Common myeloid progenitor, CD34-positive (primary cell): ENCODE measurements at regions not wholly inside any gene's neighbourhood (a gene's known extent, or its start where the extent isn't known, plus 50 kb on each side); places are given as distances from the start of the nearest gene placed in this dataset.

Experiments used
- CTCF ChIA-PET: fragments of 350-600 bp; sonication (Branson Sonifier 250); formaldehyde crosslinking; loops from one replicate; lab custom pipeline; 2021; ENCODE audit warnings: antibody characterized with exemption; lab: Charles Lee
- POLR2A ChIA-PET: fragments of 350-600 bp; sonication (Branson Sonifier 250); formaldehyde crosslinking; loops from one replicate; lab custom pipeline; 2021; ENCODE audit warnings: antibody characterized with exemption; lab: Charles Lee
- DNase-seq, 3 donors: peaks; one replicate each; pipeline versions ENCODE4 v3.0.0 to v3.0.0-alpha.2; 2013
- H3K27ac ChIP-seq, 2 experiments: 1 replicate in 1 of 2; 2 replicates in 1 of 2; pipeline ENCODE4 v1.7.0; 2013; ENCODE audit warnings: inconsistent platforms in 2 of 2, low read length in 2 of 2, mild to moderate bottlenecking in 2 of 2, low read depth in 1 of 2, moderate library complexity in 1 of 2; ENCODE audit not compliant: severe bottlenecking in 2 of 2, insufficient read depth in 1 of 2, poor library complexity in 1 of 2
- H3K27me3 ChIP-seq, 5 experiments: replicated peaks in 2 of 5; 1 replicate in 3 of 5; 2 replicates in 2 of 5; pipeline versions ENCODE4 v1.6.1 to v1.7.0; 2013; ENCODE audit warnings: low read length in 4 of 5, mild to moderate bottlenecking in 2 of 5, moderate library complexity in 2 of 5, inconsistent platforms in 1 of 5; ENCODE audit not compliant: insufficient read depth in 5 of 5, control insufficient read depth in 4 of 5
- H3K36me3 ChIP-seq, 4 experiments: 1 replicate in 2 of 4; 2 replicates in 2 of 4; pipeline versions ENCODE4 v1.6.1 to v1.7.0; 2013; ENCODE audit warnings: low read length in 3 of 4, control low read depth in 1 of 4, mild to moderate bottlenecking in 1 of 4; ENCODE audit not compliant: control insufficient read depth in 4 of 4, insufficient read depth in 4 of 4
- H3K4me1 ChIP-seq, 4 experiments: 1 replicate in 3 of 4; 2 replicates in 1 of 4; pipeline versions ENCODE4 v1.6.1 to v1.7.1; 2013; ENCODE audit warnings: low read length in 3 of 4, mild to moderate bottlenecking in 3 of 4, control low read depth in 1 of 4, inconsistent platforms in 1 of 4, moderate library complexity in 1 of 4; ENCODE audit not compliant: control insufficient read depth in 4 of 4, insufficient read depth in 4 of 4; ENCODE audit errors: control extremely low read depth in 1 of 4
- H3K4me3 ChIP-seq, 7 experiments: 1 replicate in 4 of 7; 2 replicates in 3 of 7; pipeline versions ENCODE4 v1.5.1 to v1.7.0; 2013; ENCODE audit warnings: mild to moderate bottlenecking in 7 of 7, low read length in 6 of 7, moderate library complexity in 6 of 7, inconsistent platforms in 2 of 7, low read depth in 2 of 7, control low read depth in 1 of 7; ENCODE audit not compliant: insufficient read depth in 4 of 7, control insufficient read depth in 1 of 7; ENCODE audit errors: extremely low read depth in 1 of 7
- H3K9me3 ChIP-seq, 5 experiments: 1 replicate in 4 of 5; 2 replicates in 1 of 5; pipeline versions ENCODE4 v1.6.1 to v1.7.1; 2013; ENCODE audit warnings: low read length in 4 of 5, mild to moderate bottlenecking in 2 of 5, inconsistent platforms in 1 of 5, low read depth in 1 of 5, moderate library complexity in 1 of 5; ENCODE audit not compliant: control insufficient read depth in 4 of 5, insufficient read depth in 2 of 5; ENCODE audit errors: control extremely low read depth in 1 of 5
- WGBS: methylation state at CpG from one replicate; pipeline ENCODE4 v1.1.5; 2013; ENCODE audit not compliant: insufficient coverage; 5-methylcytosine and 5-hydroxymethylcytosine counted together

DNA sequence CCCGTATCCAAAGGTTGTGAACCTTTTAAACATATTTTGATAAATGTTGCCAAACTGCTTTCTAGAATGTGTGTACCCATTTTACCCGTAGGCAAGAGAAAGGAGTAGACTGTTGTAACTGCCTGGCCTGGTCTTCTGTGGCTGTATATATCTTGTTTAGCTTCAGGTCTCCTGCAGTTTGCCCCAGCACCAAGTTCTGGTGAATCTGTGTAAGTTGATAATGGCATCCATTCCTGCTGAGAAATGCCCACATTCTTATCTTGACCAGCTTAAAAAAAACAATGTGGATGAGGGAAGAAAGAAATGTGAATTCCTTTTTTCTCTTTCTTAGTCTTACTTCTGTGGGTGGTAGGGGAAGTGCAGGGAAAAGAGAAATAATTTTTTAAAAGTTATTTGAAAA, 53.3 kb upstream of the TLE3 start:
- Histone ChIP-seq H3K4me3 (no peak overlapping the region), H3K4me1 (peaks cover 19 to 87% (median 74%) of the 10 kb centered on the region in 4 experiments), H3K36me3 (no peaks in the 10 kb centered on the region), H3K27ac (no peak overlapping the region), H3K27me3 (no peaks in the 10 kb centered on the region), H3K9me3 (no peaks in the 10 kb centered on the region)
- WGBS: 73% methylated on average over 1 of the region's 2 CpGs
- ChIA-PET POLR2A (no interaction called here), CTCF (interaction anchor here (1.3 to 2.8 kb wide), 3 partner anchors 10 to 575 kb away, joined by 3 to 16 read pairs (median 14); no protein-coding TSS in a partner anchor)
- no peak for DNase-seq

- no peaks in the 10 kb centered on the region for H3K9me3 ChIP-seq
- no peak overlapping the region for H3K4me3 ChIP-seq
- ChIA-PET CTCF (no interaction called here), POLR2A (no interaction called here)
- H3K27me3 ChIP-seq: no peaks in the 10 kb centered on the region
- DNase-seq: no peak
- peaks cover 19 to 88% (median 71%) of the 10 kb centered on the region in 4 experiments for H3K4me1 ChIP-seq
- no peaks in the 10 kb centered on the region for H3K36me3 ChIP-seq
- H3K27ac ChIP-seq: no peak overlapping the region
Measured at GRCh38 chr15:70150405-70150747, 52.7 kb upstream of the TLE3 start.

GRCh38 chr15:70149667-70150404, 52.1 kb upstream of the TLE3 start:
- 65% methylated on average over 3 of the region's 4 CpGs for whole genome bisulfite sequencing
- H3K36me3 ChIP-seq: no peaks in the 10 kb centered on the region
- H3K27ac ChIP-seq: no peak overlapping the region
- peak in 2 of 3 donors; percentile 41 to 55 for DNase-seq
- H3K4me1 ChIP-seq: peaks cover 19 to 90% (median 68%) of the 10 kb centered on the region in 4 experiments
- H3K27me3 ChIP-seq: no peaks in the 10 kb centered on the region
- H3K4me3 ChIP-seq: no peak overlapping the region
- CTCF ChIA-PET: interaction anchor here (1.0 to 1.6 kb wide), 2 partner anchors 7 to 10 kb away, joined by 4 to 6 read pairs; no protein-coding TSS in a partner anchor
- H3K9me3 ChIP-seq: no peaks in the 10 kb centered on the region
- POLR2A ChIA-PET: interaction anchor here (0.5 kb wide), 1 partner anchor 307 kb away, joined by 4 read pairs; no protein-coding TSS in a partner anchor

DNA sequence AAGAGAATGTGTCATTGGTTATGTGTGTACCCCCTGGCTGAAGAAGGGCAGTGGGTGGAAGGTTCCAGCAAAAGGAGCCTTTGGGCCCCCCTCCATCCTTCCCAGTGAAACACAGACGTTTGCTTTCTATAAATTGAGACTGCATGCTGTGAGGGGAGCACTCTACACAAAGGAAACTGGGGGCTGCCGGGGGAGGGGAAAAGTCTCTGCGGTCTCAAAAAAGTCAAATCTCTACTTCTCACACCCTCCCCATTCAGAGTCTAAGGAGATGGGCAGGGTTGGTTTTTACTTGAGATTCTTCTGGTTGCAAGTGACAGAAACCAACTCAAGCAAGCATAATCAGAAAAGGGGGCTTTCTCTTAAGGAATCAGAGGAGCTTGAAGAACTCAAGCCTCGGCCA, 50.1 kb upstream of the TLE3 start:
- Histone ChIP-seq H3K4me1 (peaks cover 16 to 88% (median 64%) of the 10 kb centered on the region in 4 experiments), H3K27me3 (no peaks in the 10 kb centered on the region), H3K27ac (no peak overlapping the region), H3K4me3 (peak overlapping the region in 1 of 7 experiments; percentile 3), H3K36me3 (no peaks in the 10 kb centered on the region), H3K9me3 (no peaks in the 10 kb centered on the region)
- peak in 1 of 3 donors; percentile 29 for DNase-seq
- ChIA-PET CTCF (interaction anchor here (1.0 to 1.9 kb wide), 5 partner anchors 9 to 53 kb away, joined by 3 to 6 read pairs (median 4); no protein-coding TSS in a partner anchor), POLR2A (interaction anchor here (0.7 to 1.1 kb wide), 3 partner anchors 20 to 313 kb away, joined by 3 read pairs; no protein-coding TSS in a partner anchor)
- WGBS: no CpG with 5 or more reads among the region's 4 CpGs
